Peyer's patch (tissue), 4 donors: ENCODE measurements at regions not wholly inside any gene's neighbourhood (a gene's known extent, or its start where the extent isn't known, plus 50 kb on each side); places are given as distances from the start of the nearest gene placed in this dataset.

Source experiments
- POLR2A ChIP-seq, 2 donors: fragments of 450-650 bp; IDR thresholded peaks; one replicate each; pipeline ENCODE4 v1.5.1; 2017; ENCODE audit warnings: antibody characterized with exemption in 2 of 2, mild to moderate bottlenecking in 2 of 2, moderate library complexity in 2 of 2
- TF ChIP-seq, protein P1 (sequence below), 6 experiments: fragments of 450-650 bp in 4 of 6; fragments of 200-600 bp in 2 of 6; sonication (generic) in 1 of 6; IDR thresholded peaks; one replicate each; pipeline ENCODE4 v1.5.1; 2017 to 2019; ENCODE audit warnings: antibody characterized with exemption in 6 of 6, mild to moderate bottlenecking in 3 of 6, moderate library complexity in 1 of 6

DNA sequence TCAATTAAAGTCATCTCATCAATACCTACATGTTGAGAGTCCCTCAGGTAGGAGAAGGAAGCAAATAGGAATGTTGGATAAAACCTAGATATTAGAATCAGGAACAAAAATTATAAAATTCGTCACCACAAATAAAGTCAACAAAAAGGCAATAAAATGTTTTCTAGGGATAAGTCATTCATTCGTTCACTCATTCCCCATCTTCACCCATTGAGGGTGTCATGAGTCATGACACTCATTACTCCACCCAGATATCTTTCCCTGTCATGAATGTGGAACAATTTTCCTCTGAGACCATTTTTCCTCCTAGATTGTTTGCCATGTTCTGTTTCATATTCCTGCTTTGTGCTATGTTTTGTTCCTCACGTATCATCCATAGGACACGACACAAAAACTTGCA is 50.9 kb upstream of the OLIG3 start:
- TF ChIP-seq, protein P1, sequence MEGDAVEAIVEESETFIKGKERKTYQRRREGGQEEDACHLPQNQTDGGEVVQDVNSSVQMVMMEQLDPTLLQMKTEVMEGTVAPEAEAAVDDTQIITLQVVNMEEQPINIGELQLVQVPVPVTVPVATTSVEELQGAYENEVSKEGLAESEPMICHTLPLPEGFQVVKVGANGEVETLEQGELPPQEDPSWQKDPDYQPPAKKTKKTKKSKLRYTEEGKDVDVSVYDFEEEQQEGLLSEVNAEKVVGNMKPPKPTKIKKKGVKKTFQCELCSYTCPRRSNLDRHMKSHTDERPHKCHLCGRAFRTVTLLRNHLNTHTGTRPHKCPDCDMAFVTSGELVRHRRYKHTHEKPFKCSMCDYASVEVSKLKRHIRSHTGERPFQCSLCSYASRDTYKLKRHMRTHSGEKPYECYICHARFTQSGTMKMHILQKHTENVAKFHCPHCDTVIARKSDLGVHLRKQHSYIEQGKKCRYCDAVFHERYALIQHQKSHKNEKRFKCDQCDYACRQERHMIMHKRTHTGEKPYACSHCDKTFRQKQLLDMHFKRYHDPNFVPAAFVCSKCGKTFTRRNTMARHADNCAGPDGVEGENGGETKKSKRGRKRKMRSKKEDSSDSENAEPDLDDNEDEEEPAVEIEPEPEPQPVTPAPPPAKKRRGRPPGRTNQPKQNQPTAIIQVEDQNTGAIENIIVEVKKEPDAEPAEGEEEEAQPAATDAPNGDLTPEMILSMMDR (IDR thresholded peaks at IDR 0.05), result no peak
- TF ChIP-seq POLR2A (IDR thresholded peaks at IDR 0.05), result no peak
